ENCODE measurements at regions not wholly inside any gene's neighbourhood (a gene's known extent, or its start where the extent isn't known, plus 50 kb on each side); places are given as distances from the start of the nearest gene placed in this dataset.
"Not testable (repeated sequence)": the region's sequence is repeated elsewhere in the genome, so short reads cannot be mapped to it uniquely, and the experiment has no call there.

GRCh38 chr9:108395421-108395820 is 460.4 kb downstream of the ACTL7B start:
- no peak for FAIRE-seq
- no peak overlapping the region for H3K4me3 Mint-ChIP-seq (ENCODE audit: unreplicated experiment)

GRCh38 chr9:108394726-108395125 is 461.1 kb downstream of the ACTL7B start:
- Histone ChIP-seq H3K27me3 (ENCODE audit: insufficient read depth, low read length) (no peaks in the 10 kb centered on the region), H3K4me2 (ENCODE audit: low read length) (no peak overlapping the region), H2AFZ (ENCODE audit: low read depth, low read length) (no peak overlapping the region), H3K36me3 (ENCODE audit: insufficient read depth, low read length) (no peaks in the 10 kb centered on the region), H3K79me2 (ENCODE audit: insufficient read depth, low read length) (no peaks in the 10 kb centered on the region), H3K9ac (ENCODE audit: low read length) (no peak overlapping the region), H4K20me1 (ENCODE audit: insufficient read depth, low read length) (no peaks in the 10 kb centered on the region), H3K27ac (ENCODE audit: low read depth, low read length) (no peak overlapping the region), H3K9me3 (ENCODE audit: insufficient read depth, low read depth, low read length) (no peaks in the 10 kb centered on the region), H3K4me1 (ENCODE audit: insufficient read depth, low read length) (no peaks in the 10 kb centered on the region), H3K4me3 (ENCODE audit: insufficient read depth, low read depth, low read length) (no peak overlapping the region)
- Mint-ChIP-seq H3K27ac (ENCODE audit: unreplicated experiment) (no peak overlapping the region), H3K9me3 (ENCODE audit: unreplicated experiment) (peaks cover 6% of the 10 kb centered on the region), H3K4me1 (ENCODE audit: low read depth, unreplicated experiment) (no peaks in the 10 kb centered on the region), H3K4me3 (ENCODE audit: unreplicated experiment) (no peak overlapping the region), H3K27me3 (ENCODE audit: low read depth, unreplicated experiment) (no peaks in the 10 kb centered on the region), H3K36me3 (ENCODE audit: low read depth, unreplicated experiment) (peaks cover 2% of the 10 kb centered on the region)
- no peak for FAIRE-seq
- no peak for DNase-seq (ENCODE audit: low read depth)
- TF ChIP-seq EZH2 (IDR thresholded peaks at IDR 0.05; ENCODE audit: insufficient read depth, low read length) (no peak), CTCF (IDR thresholded peaks at IDR 0.05; ENCODE audit: insufficient read depth, low read depth, low read length) (no peak)

More at GRCh38 chr9:108395421-108395820, 460.4 kb downstream of the ACTL7B start:
- Histone ChIP-seq H2AFZ (ENCODE audit: low read depth, low read length) (no peak overlapping the region), H3K27me3 (ENCODE audit: insufficient read depth, low read length) (no peaks in the 10 kb centered on the region), H3K4me1 (ENCODE audit: insufficient read depth, low read length) (no peaks in the 10 kb centered on the region), H4K20me1 (ENCODE audit: insufficient read depth, low read length) (no peaks in the 10 kb centered on the region), H3K4me2 (ENCODE audit: low read length) (no peak overlapping the region), H3K79me2 (ENCODE audit: insufficient read depth, low read length) (no peaks in the 10 kb centered on the region), H3K9me3 (ENCODE audit: insufficient read depth, low read depth, low read length) (no peaks in the 10 kb centered on the region), H3K4me3 (ENCODE audit: insufficient read depth, low read depth, low read length) (no peak overlapping the region), H3K9ac (ENCODE audit: low read length) (no peak overlapping the region), H3K27ac (ENCODE audit: low read depth, low read length) (no peak overlapping the region), H3K36me3 (ENCODE audit: insufficient read depth, low read length) (no peaks in the 10 kb centered on the region)
- no peaks in the 10 kb centered on the region for H3K4me1 Mint-ChIP-seq (ENCODE audit: low read depth, unreplicated experiment)
- no peaks in the 10 kb centered on the region for H3K27me3 Mint-ChIP-seq (ENCODE audit: low read depth, unreplicated experiment)
- DNase-seq (ENCODE audit: low read depth) = no peak
- no peak overlapping the region for H3K27ac Mint-ChIP-seq (ENCODE audit: unreplicated experiment)
- H3K9me3 Mint-ChIP-seq (ENCODE audit: unreplicated experiment) = peaks cover 6% of the 10 kb centered on the region
- TF ChIP-seq EZH2 (IDR thresholded peaks at IDR 0.05; ENCODE audit: insufficient read depth, low read length) = no peak
- no peak for TF ChIP-seq CTCF (IDR thresholded peaks at IDR 0.05; ENCODE audit: insufficient read depth, low read depth, low read length)
- peaks cover 2% of the 10 kb centered on the region for H3K36me3 Mint-ChIP-seq (ENCODE audit: low read depth, unreplicated experiment)

GRCh38 chr9:108393481-108394001 is 462.2 kb downstream of the ACTL7B start:
- H3K4me1 Mint-ChIP-seq (ENCODE audit: low read depth, unreplicated experiment); H3K27me3 Mint-ChIP-seq (ENCODE audit: low read depth, unreplicated experiment); H2AFZ ChIP-seq (ENCODE audit: low read depth, low read length); H3K4me3 Mint-ChIP-seq (ENCODE audit: unreplicated experiment); H3K79me2 ChIP-seq (ENCODE audit: insufficient read depth, low read length); H3K27ac Mint-ChIP-seq (ENCODE audit: unreplicated experiment); H3K27ac ChIP-seq (ENCODE audit: low read depth, low read length); H3K9me3 ChIP-seq (ENCODE audit: insufficient read depth, low read depth, low read length); H3K9ac ChIP-seq (ENCODE audit: low read length); H3K4me3 ChIP-seq (ENCODE audit: insufficient read depth, low read depth, low read length); H3K4me1 ChIP-seq (ENCODE audit: insufficient read depth, low read length); H3K36me3 ChIP-seq (ENCODE audit: insufficient read depth, low read length); H3K36me3 Mint-ChIP-seq (ENCODE audit: low read depth, unreplicated experiment); H4K20me1 ChIP-seq (ENCODE audit: insufficient read depth, low read length); H3K9me3 Mint-ChIP-seq (ENCODE audit: unreplicated experiment); H3K4me2 ChIP-seq (ENCODE audit: low read length); DNase-seq (ENCODE audit: low read depth); FAIRE-seq; H3K27me3 ChIP-seq (ENCODE audit: insufficient read depth, low read length): not testable (repeated sequence)

Data from astrocyte (in vitro differentiated cells and primary cell).